ENCODE measurements at regions not wholly inside any gene's neighbourhood (a gene's known extent, or its start where the extent isn't known, plus 50 kb on each side); places are given as distances from the start of the nearest gene placed in this dataset.
"Not testable (repeated sequence)": the region's sequence is repeated elsewhere in the genome, so short reads cannot be mapped to it uniquely, and the experiment has no call there.

DNA sequence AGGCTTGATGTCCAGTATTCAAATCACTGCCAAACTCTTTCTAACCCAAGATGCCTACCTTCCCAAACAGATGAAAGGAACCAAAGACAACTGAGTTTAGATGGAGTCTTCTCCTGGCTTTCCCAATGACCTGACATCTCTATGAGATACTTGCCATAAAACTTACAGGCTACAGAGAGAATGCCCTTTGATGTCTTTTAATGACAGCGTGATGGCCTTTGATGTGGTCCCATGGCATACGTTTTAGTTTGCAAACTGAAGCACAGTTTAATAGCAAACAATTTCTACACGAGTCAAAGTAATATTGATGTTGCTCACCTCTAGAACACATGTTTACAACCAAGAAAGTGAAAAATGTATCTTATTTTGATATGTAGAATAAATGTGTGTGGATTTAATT is 73.2 kb downstream of the ZIC4 start:
- H3K27ac ChIP-seq (ENCODE audit: low read depth, low read length) = no peak overlapping the region
- TF ChIP-seq, protein P1, sequence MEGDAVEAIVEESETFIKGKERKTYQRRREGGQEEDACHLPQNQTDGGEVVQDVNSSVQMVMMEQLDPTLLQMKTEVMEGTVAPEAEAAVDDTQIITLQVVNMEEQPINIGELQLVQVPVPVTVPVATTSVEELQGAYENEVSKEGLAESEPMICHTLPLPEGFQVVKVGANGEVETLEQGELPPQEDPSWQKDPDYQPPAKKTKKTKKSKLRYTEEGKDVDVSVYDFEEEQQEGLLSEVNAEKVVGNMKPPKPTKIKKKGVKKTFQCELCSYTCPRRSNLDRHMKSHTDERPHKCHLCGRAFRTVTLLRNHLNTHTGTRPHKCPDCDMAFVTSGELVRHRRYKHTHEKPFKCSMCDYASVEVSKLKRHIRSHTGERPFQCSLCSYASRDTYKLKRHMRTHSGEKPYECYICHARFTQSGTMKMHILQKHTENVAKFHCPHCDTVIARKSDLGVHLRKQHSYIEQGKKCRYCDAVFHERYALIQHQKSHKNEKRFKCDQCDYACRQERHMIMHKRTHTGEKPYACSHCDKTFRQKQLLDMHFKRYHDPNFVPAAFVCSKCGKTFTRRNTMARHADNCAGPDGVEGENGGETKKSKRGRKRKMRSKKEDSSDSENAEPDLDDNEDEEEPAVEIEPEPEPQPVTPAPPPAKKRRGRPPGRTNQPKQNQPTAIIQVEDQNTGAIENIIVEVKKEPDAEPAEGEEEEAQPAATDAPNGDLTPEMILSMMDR (IDR thresholded peaks at IDR 0.05; ENCODE audit: low read depth, low read length, poor library complexity, severe bottlenecking) = no peak
- no peak for TF ChIP-seq EZH2phosphoT487 (IDR thresholded peaks at IDR 0.05; ENCODE audit: borderline replicate concordance, low read length)

DNA sequence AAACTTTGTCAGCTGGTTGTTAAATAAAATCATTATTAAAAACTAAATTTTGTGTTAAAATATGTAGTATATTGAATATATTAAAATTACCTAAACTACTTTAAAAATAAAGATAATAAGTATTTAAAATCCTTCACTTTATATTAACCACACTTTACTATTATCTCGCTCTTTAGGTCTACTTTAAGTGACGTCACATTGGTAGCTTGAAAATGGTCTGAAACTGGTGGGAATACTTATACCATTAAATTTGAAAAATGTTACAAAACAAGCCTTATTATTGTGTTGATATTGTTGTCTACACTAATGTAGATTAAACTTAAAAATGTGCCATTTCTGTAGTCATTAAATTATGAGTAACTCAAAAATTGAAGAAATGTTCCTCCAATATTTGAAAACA is 77.6 kb downstream of the ZIC4 start:
- Histone ChIP-seq H3F3A (ENCODE audit: control insufficient read depth, insufficient read depth) (no peaks in the 10 kb centered on the region), H3K9me2 (replicated peaks; ENCODE audit: control insufficient read depth, low read length) (no peaks in the 10 kb centered on the region), H3K36me3 (ENCODE audit: control insufficient read depth, low read length) (no peaks in the 10 kb centered on the region), H4K20me1 (ENCODE audit: control insufficient read depth, insufficient read depth, low read depth, low read length) (no peaks in the 10 kb centered on the region), H3K9me3 (ENCODE audit: control insufficient read depth, insufficient read depth, low read length) (no peaks in the 10 kb centered on the region), H3K27me3 (ENCODE audit: control insufficient read depth, low read length) (no peaks in the 10 kb centered on the region), H3K79me2 (ENCODE audit: control insufficient read depth, low read length) (no peaks in the 10 kb centered on the region), H3K27ac (ENCODE audit: low read depth, low read length) (no peak overlapping the region), H3K4me1 (ENCODE audit: control insufficient read depth, low read length) (no peaks in the 10 kb centered on the region), H3K4me2 (ENCODE audit: low read length) (no peak overlapping the region), H3K4me3 (ENCODE audit: low read length) (no peak overlapping the region)
- TF ChIP-seq, protein P1 (IDR thresholded peaks at IDR 0.05; ENCODE audit: low read depth, low read length, poor library complexity, severe bottlenecking) = no peak
- TF ChIP-seq EZH2phosphoT487 (IDR thresholded peaks at IDR 0.05; ENCODE audit: borderline replicate concordance, low read length) = no peak

More for the DNA sequence above, 73.2 kb downstream of the ZIC4 start:
- Histone ChIP-seq H3F3A (ENCODE audit: control insufficient read depth, insufficient read depth) (no peaks in the 10 kb centered on the region), H3K4me3 (ENCODE audit: low read length) (no peak overlapping the region), H3K27me3 (ENCODE audit: control insufficient read depth, low read length) (no peaks in the 10 kb centered on the region), H3K9me2 (replicated peaks; ENCODE audit: control insufficient read depth, low read length) (no peaks in the 10 kb centered on the region), H3K9me3 (ENCODE audit: control insufficient read depth, insufficient read depth, low read length) (no peaks in the 10 kb centered on the region), H4K20me1 (ENCODE audit: control insufficient read depth, insufficient read depth, low read depth, low read length) (no peaks in the 10 kb centered on the region), H3K36me3 (ENCODE audit: control insufficient read depth, low read length) (no peaks in the 10 kb centered on the region), H3K4me2 (ENCODE audit: low read length) (no peak overlapping the region), H3K79me2 (ENCODE audit: control insufficient read depth, low read length) (no peaks in the 10 kb centered on the region), H3K4me1 (ENCODE audit: control insufficient read depth, low read length) (no peaks in the 10 kb centered on the region)

DNA sequence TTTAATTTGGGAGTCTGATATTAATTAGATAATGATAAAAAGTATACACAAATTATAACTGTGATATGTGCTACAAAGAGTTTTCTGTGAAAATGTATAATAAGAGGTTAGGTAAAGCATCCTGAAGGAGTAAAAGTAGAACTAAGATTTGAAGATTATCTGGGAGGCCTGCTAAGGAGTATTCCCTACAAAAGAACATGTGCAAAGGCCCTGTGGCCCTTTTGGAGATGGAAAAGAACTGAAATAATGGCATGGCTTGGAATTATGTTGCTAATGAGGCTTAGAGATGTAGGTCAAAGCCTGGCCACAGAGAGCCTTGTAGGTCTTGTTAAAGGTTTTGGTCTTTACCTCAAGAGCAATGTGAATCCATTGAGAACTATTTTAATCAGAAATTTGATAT is 82.0 kb downstream of the ZIC4 start:
- no peaks in the 10 kb centered on the region for H3K4me1 ChIP-seq (ENCODE audit: control insufficient read depth, low read length)
- no peaks in the 10 kb centered on the region for H3K9me2 ChIP-seq (replicated peaks; ENCODE audit: control insufficient read depth, low read length)
- H3F3A ChIP-seq (ENCODE audit: control insufficient read depth, insufficient read depth) = no peaks in the 10 kb centered on the region
- H3K9me3 ChIP-seq (ENCODE audit: control insufficient read depth, insufficient read depth, low read length) = no peaks in the 10 kb centered on the region
- no peaks in the 10 kb centered on the region for H3K27me3 ChIP-seq (ENCODE audit: control insufficient read depth, low read length)
- no peak overlapping the region for H3K27ac ChIP-seq (ENCODE audit: low read depth, low read length)
- H4K20me1 ChIP-seq (ENCODE audit: control insufficient read depth, insufficient read depth, low read depth, low read length) = no peaks in the 10 kb centered on the region
- TF ChIP-seq EZH2phosphoT487 (IDR thresholded peaks at IDR 0.05; ENCODE audit: borderline replicate concordance, low read length) = no peak
- TF ChIP-seq, protein P1 (IDR thresholded peaks at IDR 0.05; ENCODE audit: low read depth, low read length, poor library complexity, severe bottlenecking) = no peak
- no peaks in the 10 kb centered on the region for H3K36me3 ChIP-seq (ENCODE audit: control insufficient read depth, low read length)
- no peak overlapping the region for H3K4me3 ChIP-seq (ENCODE audit: low read length)
- no peak overlapping the region for H3K4me2 ChIP-seq (ENCODE audit: low read length)
- no peaks in the 10 kb centered on the region for H3K79me2 ChIP-seq (ENCODE audit: control insufficient read depth, low read length)

DNA sequence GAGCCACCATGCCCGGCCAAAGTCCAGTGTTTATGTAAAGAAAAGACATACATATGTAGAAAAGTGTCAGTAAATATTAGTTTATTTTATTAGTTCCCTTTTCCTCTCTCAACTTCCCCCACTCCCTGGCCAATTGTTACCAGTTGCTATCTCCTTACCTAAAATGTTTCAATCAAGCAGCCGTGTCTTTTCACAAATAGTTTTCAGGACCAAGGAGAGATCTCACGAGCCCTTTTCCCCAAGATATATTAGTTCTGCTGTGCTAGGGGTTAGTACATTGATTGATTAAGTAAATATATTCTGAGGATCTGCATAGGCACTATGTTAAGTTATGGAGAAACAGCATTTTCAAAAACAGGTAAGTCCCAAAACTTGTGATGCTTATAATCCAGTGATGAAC is 87.4 kb downstream of the ZIC4 start:
- H3K4me2 ChIP-seq (ENCODE audit: low read length) = no peak overlapping the region
- H3K27me3 ChIP-seq (ENCODE audit: control insufficient read depth, low read length) = no peaks in the 10 kb centered on the region
- no peaks in the 10 kb centered on the region for H4K20me1 ChIP-seq (ENCODE audit: control insufficient read depth, insufficient read depth, low read depth, low read length)
- no peaks in the 10 kb centered on the region for H3F3A ChIP-seq (ENCODE audit: control insufficient read depth, insufficient read depth)
- H3K79me2 ChIP-seq (ENCODE audit: control insufficient read depth, low read length) = no peaks in the 10 kb centered on the region
- H3K9me3 ChIP-seq (ENCODE audit: control insufficient read depth, insufficient read depth, low read length) = no peaks in the 10 kb centered on the region
- TF ChIP-seq EZH2phosphoT487 (IDR thresholded peaks at IDR 0.05; ENCODE audit: borderline replicate concordance, low read length) = no peak
- no peaks in the 10 kb centered on the region for H3K36me3 ChIP-seq (ENCODE audit: control insufficient read depth, low read length)
- H3K4me3 ChIP-seq (ENCODE audit: low read length) = no peak overlapping the region
- H3K4me1 ChIP-seq (ENCODE audit: control insufficient read depth, low read length) = no peaks in the 10 kb centered on the region
- H3K9me2 ChIP-seq (replicated peaks; ENCODE audit: control insufficient read depth, low read length) = no peaks in the 10 kb centered on the region
- H3K27ac ChIP-seq (ENCODE audit: low read depth, low read length) = no peak overlapping the region

DNA sequence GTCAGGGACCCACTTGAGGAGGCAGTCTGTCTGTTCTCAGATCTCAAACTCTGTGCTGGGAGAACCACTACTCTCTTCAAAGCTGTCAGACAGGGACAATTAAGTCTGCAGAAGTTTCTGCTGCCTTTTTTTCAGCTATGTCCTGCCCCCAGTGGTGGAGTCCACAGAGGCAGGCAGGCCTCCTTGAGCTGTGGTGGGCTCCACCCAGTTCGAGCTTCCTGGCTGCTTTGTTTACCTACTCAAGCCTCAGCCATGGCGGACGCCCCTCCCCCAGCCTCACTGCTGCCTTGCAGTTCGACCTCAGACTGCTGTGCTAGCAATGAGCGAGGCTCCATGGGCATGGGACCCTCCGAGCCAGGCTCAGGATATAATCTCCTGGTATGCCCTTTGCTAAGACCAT is 89.3 kb downstream of the ZIC4 start:
- not testable (repeated sequence) for H3K9me2 ChIP-seq (replicated peaks; ENCODE audit: control insufficient read depth, low read length); H3K4me1 ChIP-seq (ENCODE audit: control insufficient read depth, low read length); H3K4me3 ChIP-seq (ENCODE audit: low read length); H3K79me2 ChIP-seq (ENCODE audit: control insufficient read depth, low read length); H3K36me3 ChIP-seq (ENCODE audit: control insufficient read depth, low read length); H3K4me2 ChIP-seq (ENCODE audit: low read length); H4K20me1 ChIP-seq (ENCODE audit: control insufficient read depth, insufficient read depth, low read depth, low read length); H3K9me3 ChIP-seq (ENCODE audit: control insufficient read depth, insufficient read depth, low read length); H3K27me3 ChIP-seq (ENCODE audit: control insufficient read depth, low read length); H3F3A ChIP-seq (ENCODE audit: control insufficient read depth, insufficient read depth); H3K27ac ChIP-seq (ENCODE audit: low read depth, low read length)

Measured in DOHH2 (cell line).